ENCODE measurements at regions not wholly inside any gene's neighbourhood (a gene's known extent, or its start where the extent isn't known, plus 50 kb on each side); places are given as distances from the start of the nearest gene placed in this dataset.

DNA sequence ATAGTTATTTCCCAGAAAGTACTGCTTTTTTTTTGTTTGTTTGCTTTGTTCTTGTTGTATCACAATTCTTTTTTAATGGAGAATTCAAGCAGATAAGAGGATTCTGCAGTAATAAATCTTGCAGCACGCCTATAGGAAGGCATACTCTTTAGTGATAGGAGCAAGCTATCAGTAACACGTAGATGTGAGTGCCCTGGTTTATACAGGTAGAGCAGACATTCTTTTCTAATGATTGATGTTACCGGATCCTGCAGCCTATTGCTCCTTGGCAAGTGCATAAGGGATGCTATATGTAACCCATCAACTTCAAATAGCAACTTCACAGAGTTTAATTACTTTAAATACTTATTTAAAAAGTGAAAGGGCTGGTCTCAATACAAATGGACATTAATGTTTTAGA, 834.2 kb upstream of the GCFC2 start:
- H3K9me3 ChIP-seq: no peaks in the 10 kb centered on the region
- 47% methylated on average over 3 of the region's 3 CpGs for WGBS
- no peak overlapping the region for H3K4me3 ChIP-seq
- no peak overlapping the region for H3K27ac ChIP-seq
- H3K36me3 ChIP-seq: no peaks in the 10 kb centered on the region
- H3K4me1 ChIP-seq (replicated peaks): no peaks in the 10 kb centered on the region
- intact Hi-C loops (cut with DNase I): no loop called here
- H3K27me3 ChIP-seq (replicated peaks; ENCODE audit: insufficient read depth): no peaks in the 10 kb centered on the region
- TF ChIP-seq POLR2AphosphoS5 (IDR thresholded peaks at IDR 0.05) (no peak), POLR2A (IDR thresholded peaks at IDR 0.05) (no peak)
- TF ChIP-seq, protein P1, sequence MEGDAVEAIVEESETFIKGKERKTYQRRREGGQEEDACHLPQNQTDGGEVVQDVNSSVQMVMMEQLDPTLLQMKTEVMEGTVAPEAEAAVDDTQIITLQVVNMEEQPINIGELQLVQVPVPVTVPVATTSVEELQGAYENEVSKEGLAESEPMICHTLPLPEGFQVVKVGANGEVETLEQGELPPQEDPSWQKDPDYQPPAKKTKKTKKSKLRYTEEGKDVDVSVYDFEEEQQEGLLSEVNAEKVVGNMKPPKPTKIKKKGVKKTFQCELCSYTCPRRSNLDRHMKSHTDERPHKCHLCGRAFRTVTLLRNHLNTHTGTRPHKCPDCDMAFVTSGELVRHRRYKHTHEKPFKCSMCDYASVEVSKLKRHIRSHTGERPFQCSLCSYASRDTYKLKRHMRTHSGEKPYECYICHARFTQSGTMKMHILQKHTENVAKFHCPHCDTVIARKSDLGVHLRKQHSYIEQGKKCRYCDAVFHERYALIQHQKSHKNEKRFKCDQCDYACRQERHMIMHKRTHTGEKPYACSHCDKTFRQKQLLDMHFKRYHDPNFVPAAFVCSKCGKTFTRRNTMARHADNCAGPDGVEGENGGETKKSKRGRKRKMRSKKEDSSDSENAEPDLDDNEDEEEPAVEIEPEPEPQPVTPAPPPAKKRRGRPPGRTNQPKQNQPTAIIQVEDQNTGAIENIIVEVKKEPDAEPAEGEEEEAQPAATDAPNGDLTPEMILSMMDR (IDR thresholded peaks at IDR 0.05): no peak
- no peak for DNase-seq (ENCODE audit: low spot score)

DNA sequence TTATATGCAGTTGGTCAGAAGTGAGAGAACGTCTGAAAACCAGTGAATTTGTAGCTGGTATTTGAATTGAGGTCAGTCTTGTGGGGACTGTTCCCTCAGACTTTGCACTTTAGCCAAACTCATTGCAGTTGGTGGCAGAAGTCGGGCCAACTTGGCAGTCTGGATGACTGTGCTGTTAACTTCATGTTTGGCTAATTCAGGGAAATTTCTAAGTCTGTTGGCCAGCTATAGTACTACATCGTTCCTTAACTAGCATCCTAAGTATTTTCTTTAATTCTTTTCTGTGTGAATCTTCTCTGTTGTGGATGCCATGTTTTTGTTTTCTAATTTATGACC, 806.8 kb upstream of the GCFC2 start:
- WGBS: 55% methylated on average over 3 of the region's 3 CpGs
- Histone ChIP-seq H3K4me1 (replicated peaks) (no peaks in the 10 kb centered on the region), H3K9me3 (no peaks in the 10 kb centered on the region), H3K36me3 (no peaks in the 10 kb centered on the region), H3K27me3 (replicated peaks; ENCODE audit: insufficient read depth) (no peaks in the 10 kb centered on the region), H3K4me3 (no peak overlapping the region), H3K27ac (no peak overlapping the region)
- TF ChIP-seq, protein P1 (IDR thresholded peaks at IDR 0.05): no peak
- DNase-seq (ENCODE audit: low spot score): no peak
- intact Hi-C loops (cut with DNase I): no loop called here

DNA sequence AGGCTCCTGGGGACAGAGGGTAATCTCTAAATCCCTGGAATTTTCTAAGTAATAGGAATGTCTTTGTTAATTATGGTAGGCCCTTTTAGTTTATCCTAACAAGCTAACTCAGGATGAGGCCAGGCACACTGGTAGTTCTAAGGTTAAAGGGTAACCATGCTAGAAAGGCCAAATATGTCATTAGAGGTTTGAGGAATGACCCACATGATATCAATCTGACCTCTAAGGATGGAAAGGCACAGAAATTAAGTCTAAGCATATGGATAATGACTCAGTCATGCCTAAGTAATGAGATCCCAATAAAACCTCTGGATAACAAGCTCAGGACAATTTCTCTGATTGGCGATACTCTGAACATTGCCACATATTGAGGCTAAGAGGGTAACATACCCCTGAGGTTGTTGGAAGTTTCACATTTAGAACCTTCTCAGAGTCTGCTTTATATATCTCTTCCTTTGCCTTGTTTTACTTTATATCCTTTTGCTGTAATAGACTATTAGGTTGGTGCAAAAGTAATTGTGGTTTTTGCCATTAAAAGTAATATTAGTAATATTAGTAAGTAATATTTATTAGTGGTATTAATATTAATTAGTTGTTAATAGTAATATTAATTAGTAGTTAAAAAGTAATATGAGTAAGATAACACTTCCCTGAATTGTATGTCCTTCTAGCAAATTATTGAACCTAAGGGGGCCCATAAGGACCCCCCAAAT, 806.3 kb upstream of the GCFC2 start:
- TF ChIP-seq, protein P1 (IDR thresholded peaks at IDR 0.05): no peak
- no peak for TF ChIP-seq POLR2AphosphoS5 (IDR thresholded peaks at IDR 0.05)
- TF ChIP-seq POLR2A (IDR thresholded peaks at IDR 0.05): no peak
- Histone ChIP-seq H3K36me3 (no peaks in the 10 kb centered on the region), H3K27ac (no peak overlapping the region), H3K4me1 (replicated peaks) (no peaks in the 10 kb centered on the region), H3K9me3 (no peaks in the 10 kb centered on the region), H3K27me3 (replicated peaks; ENCODE audit: insufficient read depth) (no peaks in the 10 kb centered on the region), H3K4me3 (no peak overlapping the region)
- no peak for DNase-seq (ENCODE audit: low spot score)
- intact Hi-C loops (cut with DNase I): no loop called here
- WGBS: 100% methylated on average over 1 of the region's 1 CpG

DNA sequence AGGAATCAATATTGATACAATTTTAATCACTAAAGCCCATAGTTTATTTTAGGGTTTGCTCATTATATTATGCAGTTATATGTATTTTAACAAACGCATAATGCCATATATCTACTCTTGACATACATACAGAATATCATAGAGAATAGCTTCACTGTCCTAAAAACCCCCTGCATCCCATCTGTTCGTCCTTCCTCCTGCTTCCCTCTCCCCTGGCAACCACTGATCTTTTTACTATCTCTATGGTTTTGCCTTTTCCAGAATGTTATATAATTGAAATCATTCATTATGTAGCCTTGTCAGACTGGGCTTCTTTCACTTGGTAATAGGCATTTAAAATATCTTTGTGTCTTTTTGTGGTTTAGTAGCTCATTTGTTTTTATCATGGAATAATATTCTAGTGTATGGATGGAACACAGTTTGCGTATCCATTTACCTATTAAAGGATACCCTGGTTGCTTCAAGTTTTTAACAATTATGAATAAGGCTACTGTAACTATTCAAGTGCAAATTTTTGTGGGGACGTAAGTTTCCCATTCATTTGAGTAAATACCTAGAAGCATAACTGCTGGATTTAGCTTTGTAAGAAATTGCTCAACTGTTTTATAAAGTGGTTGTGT, 801.6 kb upstream of the GCFC2 start:
- Histone ChIP-seq H3K27ac (no peak overlapping the region), H3K27me3 (replicated peaks; ENCODE audit: insufficient read depth) (no peaks in the 10 kb centered on the region), H3K36me3 (no peaks in the 10 kb centered on the region), H3K4me3 (no peak overlapping the region), H3K9me3 (no peaks in the 10 kb centered on the region), H3K4me1 (replicated peaks) (no peaks in the 10 kb centered on the region)
- no peak for DNase-seq (ENCODE audit: low spot score)
- TF ChIP-seq, protein P1 (IDR thresholded peaks at IDR 0.05): no peak
- no peak for TF ChIP-seq POLR2AphosphoS5 (IDR thresholded peaks at IDR 0.05)
- intact Hi-C loops (cut with DNase I): no loop called here
- 57% methylated on average over 4 of the region's 4 CpGs for WGBS

DNA sequence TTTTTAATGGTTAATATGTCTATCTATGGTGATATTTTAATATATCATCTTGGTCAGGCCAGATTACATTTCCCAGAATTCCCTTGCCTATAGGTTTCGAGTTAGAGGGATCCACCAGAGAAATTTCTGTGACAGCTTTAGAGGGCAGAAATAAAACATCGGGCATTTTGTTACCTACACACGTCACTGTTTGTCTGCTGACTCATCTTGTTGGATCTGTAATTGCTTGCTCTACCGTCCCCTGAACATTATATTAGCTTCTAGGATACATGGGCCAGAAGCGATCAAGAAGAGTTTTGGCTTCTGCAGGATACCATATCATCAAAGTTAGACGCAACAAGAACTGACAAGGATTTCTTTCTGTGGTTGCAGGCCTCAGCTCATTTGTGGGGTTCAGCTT, 795.8 kb upstream of the GCFC2 start:
- H3K27me3 ChIP-seq (replicated peaks; ENCODE audit: insufficient read depth): no peaks in the 10 kb centered on the region
- H3K36me3 ChIP-seq: no peaks in the 10 kb centered on the region
- H3K27ac ChIP-seq: no peak overlapping the region
- intact Hi-C loops (cut with DNase I): no loop called here
- DNase-seq (ENCODE audit: low spot score): no peak
- 70% methylated on average over 6 of the region's 6 CpGs for WGBS
- no peak overlapping the region for H3K4me3 ChIP-seq
- TF ChIP-seq, protein P1 (IDR thresholded peaks at IDR 0.05): no peak
- TF ChIP-seq POLR2AphosphoS5 (IDR thresholded peaks at IDR 0.05): no peak
- TF ChIP-seq POLR2A (IDR thresholded peaks at IDR 0.05): no peak
- H3K9me3 ChIP-seq: no peaks in the 10 kb centered on the region
- no peaks in the 10 kb centered on the region for H3K4me1 ChIP-seq (replicated peaks)
